ENCODE measurements at regions not wholly inside any gene's neighbourhood (a gene's known extent, or its start where the extent isn't known, plus 50 kb on each side); places are given as distances from the start of the nearest gene placed in this dataset.

DNA sequence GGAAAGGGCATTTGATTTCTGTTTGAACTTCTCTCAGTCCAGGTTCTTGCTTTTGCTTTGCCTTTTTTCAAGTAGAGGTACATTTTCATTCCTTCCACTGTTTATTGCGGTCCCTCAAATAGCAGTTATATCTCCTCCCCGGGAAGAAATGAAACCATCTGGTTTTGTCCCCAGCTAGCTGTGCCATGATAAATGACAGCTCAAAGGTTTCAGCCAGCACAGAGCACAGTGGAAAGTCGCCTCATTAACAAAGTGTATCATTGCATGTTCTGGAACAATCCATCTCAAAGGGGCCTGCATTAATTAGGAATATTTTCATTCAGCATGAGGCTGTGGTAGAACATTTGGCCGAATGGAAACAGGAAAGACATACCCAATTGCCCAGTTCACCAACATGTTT is 146.0 kb downstream of the EDN3 start:
- Mint-ChIP-seq H3K36me3 (ENCODE audit: insufficient read depth in 1 of 3, low read depth in 3 of 3) (no peaks in the 10 kb centered on the region), H3K9me3 (no peaks in the 10 kb centered on the region; a peak in 1 of 5 replicates), H3K27ac (no peak overlapping the region), H3K4me1 (peaks cover 15 to 16% of the 10 kb centered on the region in 2 experiments), H3K4me3 (no peak overlapping the region), H3K27me3 (ENCODE audit: low read depth) (peaks cover 29% of the 10 kb centered on the region)
- H4K91ac ChIP-seq (ENCODE audit: insufficient read length, low read depth, low read length), result no peak overlapping the region
- no peaks in the 10 kb centered on the region for H4K20me1 ChIP-seq (ENCODE audit: control insufficient read depth, insufficient read depth, insufficient read length)
- H2BK120ac ChIP-seq (ENCODE audit: low read depth, low read length, poor library complexity, severe bottlenecking), result no peak overlapping the region
- H3K4me1 ChIP-seq (ENCODE audit: insufficient read depth, low read length), result 0 out of 2 replicates have a peak, but pooled peaks cover 2% of the 10 kb centered on the region
- no peak overlapping the region for H3K4me2 ChIP-seq (ENCODE audit: insufficient read depth, insufficient read length, low read length)
- no peak overlapping the region for H3K23ac ChIP-seq (ENCODE audit: insufficient read length, low read depth, low read length)
- no peak overlapping the region for H3K27ac ChIP-seq (ENCODE audit: insufficient read length, low read depth, low read length)
- H3K9me3 ChIP-seq (ENCODE audit: control insufficient read depth, low read depth, low read length), result no peaks in the 10 kb centered on the region
- no peak overlapping the region for H3K56ac ChIP-seq (ENCODE audit: insufficient read length, low read depth, low read length)
- no peaks in the 10 kb centered on the region for H3K23me2 ChIP-seq (ENCODE audit: insufficient read length, low read depth, low read length, poor library complexity, severe bottlenecking)
- no peak for DNase-seq
- TF ChIP-seq, protein P1, sequence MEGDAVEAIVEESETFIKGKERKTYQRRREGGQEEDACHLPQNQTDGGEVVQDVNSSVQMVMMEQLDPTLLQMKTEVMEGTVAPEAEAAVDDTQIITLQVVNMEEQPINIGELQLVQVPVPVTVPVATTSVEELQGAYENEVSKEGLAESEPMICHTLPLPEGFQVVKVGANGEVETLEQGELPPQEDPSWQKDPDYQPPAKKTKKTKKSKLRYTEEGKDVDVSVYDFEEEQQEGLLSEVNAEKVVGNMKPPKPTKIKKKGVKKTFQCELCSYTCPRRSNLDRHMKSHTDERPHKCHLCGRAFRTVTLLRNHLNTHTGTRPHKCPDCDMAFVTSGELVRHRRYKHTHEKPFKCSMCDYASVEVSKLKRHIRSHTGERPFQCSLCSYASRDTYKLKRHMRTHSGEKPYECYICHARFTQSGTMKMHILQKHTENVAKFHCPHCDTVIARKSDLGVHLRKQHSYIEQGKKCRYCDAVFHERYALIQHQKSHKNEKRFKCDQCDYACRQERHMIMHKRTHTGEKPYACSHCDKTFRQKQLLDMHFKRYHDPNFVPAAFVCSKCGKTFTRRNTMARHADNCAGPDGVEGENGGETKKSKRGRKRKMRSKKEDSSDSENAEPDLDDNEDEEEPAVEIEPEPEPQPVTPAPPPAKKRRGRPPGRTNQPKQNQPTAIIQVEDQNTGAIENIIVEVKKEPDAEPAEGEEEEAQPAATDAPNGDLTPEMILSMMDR (conservative IDR thresholded peaks at IDR 0.05), result no peak
- H3K27me3 ChIP-seq (ENCODE audit: insufficient read depth, low read length), result no peaks in the 10 kb centered on the region
- no peak overlapping the region for H2BK15ac ChIP-seq (ENCODE audit: low read depth, low read length)
- no peak overlapping the region for H2BK20ac ChIP-seq (ENCODE audit: low read depth, low read length, poor library complexity, severe bottlenecking)
- H3K4ac ChIP-seq (ENCODE audit: low read depth, low read length), result no peak overlapping the region
- WGBS (ENCODE audit: extremely low coverage, insufficient read length, low lambda C conversion rate), result no CpG with 5 or more reads among the region's 4 CpGs
- no peak overlapping the region for H2AFZ ChIP-seq (ENCODE audit: low read length)
- no peaks in the 10 kb centered on the region for H3K79me2 ChIP-seq (ENCODE audit: insufficient read depth, low read length)
- H2AK5ac ChIP-seq (ENCODE audit: insufficient read length, low read length), result no peak overlapping the region
- H3T11ph ChIP-seq (ENCODE audit: low read length), result no peak overlapping the region
- no peak overlapping the region for H3K14ac ChIP-seq (ENCODE audit: insufficient read depth, low read length)
- no peaks in the 10 kb centered on the region for H3K79me1 ChIP-seq (ENCODE audit: insufficient read depth, low read depth, low read length, poor library complexity, severe bottlenecking)
- H4K5ac ChIP-seq (ENCODE audit: insufficient read length, low read depth, low read length), result no peak overlapping the region
- no peak overlapping the region for H4K8ac ChIP-seq (replicated peaks; ENCODE audit: insufficient read length, low read depth, low read length)
- H3K18ac ChIP-seq (ENCODE audit: insufficient read length, low read depth, low read length), result no peak overlapping the region
- no peak overlapping the region for H2BK12ac ChIP-seq (ENCODE audit: insufficient read length, low read depth, low read length)
- no peak overlapping the region for H3K9ac ChIP-seq (ENCODE audit: extremely low read depth, insufficient read length, low read length)
- no peak overlapping the region for H2BK5ac ChIP-seq (ENCODE audit: insufficient read length, low read length)

All from H9 (cell line).